ENCODE measurements at regions not wholly inside any gene's neighbourhood (a gene's known extent, or its start where the extent isn't known, plus 50 kb on each side); places are given as distances from the start of the nearest gene placed in this dataset.

DNA sequence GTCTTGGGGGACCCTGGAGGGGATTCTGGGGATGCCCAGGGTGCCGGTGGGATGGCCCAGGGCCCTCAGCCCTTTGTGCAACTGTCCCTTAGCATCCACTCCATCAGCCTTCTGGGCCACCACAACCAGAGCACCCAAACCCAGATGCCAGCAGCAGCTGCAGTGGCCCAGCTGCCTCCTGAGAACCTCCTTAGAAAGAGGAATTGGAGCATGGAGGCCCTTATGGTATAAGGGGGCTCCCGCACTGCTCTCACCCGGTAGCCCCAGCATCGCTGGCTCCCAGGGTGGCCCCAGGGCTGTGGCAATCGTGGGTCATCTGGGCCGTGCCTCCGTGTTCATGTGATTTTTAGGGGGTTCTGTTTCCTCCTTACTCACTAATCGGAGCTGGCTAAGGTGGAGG, 463.3 kb downstream of the ICE1 start:
- TF ChIP-seq, protein P1, sequence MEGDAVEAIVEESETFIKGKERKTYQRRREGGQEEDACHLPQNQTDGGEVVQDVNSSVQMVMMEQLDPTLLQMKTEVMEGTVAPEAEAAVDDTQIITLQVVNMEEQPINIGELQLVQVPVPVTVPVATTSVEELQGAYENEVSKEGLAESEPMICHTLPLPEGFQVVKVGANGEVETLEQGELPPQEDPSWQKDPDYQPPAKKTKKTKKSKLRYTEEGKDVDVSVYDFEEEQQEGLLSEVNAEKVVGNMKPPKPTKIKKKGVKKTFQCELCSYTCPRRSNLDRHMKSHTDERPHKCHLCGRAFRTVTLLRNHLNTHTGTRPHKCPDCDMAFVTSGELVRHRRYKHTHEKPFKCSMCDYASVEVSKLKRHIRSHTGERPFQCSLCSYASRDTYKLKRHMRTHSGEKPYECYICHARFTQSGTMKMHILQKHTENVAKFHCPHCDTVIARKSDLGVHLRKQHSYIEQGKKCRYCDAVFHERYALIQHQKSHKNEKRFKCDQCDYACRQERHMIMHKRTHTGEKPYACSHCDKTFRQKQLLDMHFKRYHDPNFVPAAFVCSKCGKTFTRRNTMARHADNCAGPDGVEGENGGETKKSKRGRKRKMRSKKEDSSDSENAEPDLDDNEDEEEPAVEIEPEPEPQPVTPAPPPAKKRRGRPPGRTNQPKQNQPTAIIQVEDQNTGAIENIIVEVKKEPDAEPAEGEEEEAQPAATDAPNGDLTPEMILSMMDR (IDR thresholded peaks at IDR 0.05; ENCODE audit: unreplicated experiment) = no peak
- Mint-ChIP-seq H3K27ac (no peak overlapping the region), H3K9me3 (no peaks in the 10 kb centered on the region), H3K4me3 (no peak overlapping the region), H3K4me1 (peaks cover 34% of the 10 kb centered on the region), H3K36me3 (no peaks in the 10 kb centered on the region), H3K27me3 (ENCODE audit: low read depth) (peaks cover 30% of the 10 kb centered on the region)
- DNase-seq (ENCODE audit: low spot score in 2 of 2, unreplicated experiment in 2 of 2) = no peak

- no peaks in the 10 kb centered on the region for H3K9me3 Mint-ChIP-seq
These were observed 462.1 kb downstream of the ICE1 start for GRCh38 chr5:5884593-5884992.

DNA sequence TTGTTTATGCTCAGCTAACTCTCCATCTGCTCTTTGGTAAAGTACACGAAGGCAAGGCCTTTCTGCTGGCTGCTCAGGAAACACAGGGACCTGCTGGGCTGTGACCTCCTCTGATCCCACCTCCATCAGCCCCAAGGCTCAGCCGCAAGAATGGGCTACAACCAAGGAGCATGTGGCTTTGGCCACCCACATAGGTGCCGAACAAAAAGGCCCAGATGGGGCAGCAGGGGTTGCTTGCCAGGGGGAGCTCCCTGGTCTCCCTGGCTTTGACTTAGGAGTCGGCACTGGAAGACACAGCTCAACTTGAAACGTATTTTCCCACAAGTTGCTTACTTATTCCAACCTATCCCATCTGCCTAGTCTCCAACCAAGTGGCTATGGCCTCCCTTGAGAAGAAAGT, 461.1 kb downstream of the ICE1 start:
- Mint-ChIP-seq H3K27me3 (ENCODE audit: low read depth) (peaks cover 33% of the 10 kb centered on the region), H3K4me1 (peaks cover 20% of the 10 kb centered on the region), H3K27ac (no peak overlapping the region), H3K36me3 (peaks cover 2% of the 10 kb centered on the region), H3K9me3 (peaks cover 4% of the 10 kb centered on the region), H3K4me3 (no peak overlapping the region)
- DNase-seq (ENCODE audit: low spot score in 2 of 2, unreplicated experiment in 2 of 2) = no peak
- TF ChIP-seq, protein P1 (IDR thresholded peaks at IDR 0.05; ENCODE audit: unreplicated experiment) = no peak

More at GRCh38 chr5:5884593-5884992, 462.1 kb downstream of the ICE1 start:
- no peak overlapping the region for H3K4me3 Mint-ChIP-seq
- H3K4me1 Mint-ChIP-seq = peaks cover 27% of the 10 kb centered on the region
- no peak for DNase-seq (ENCODE audit: low spot score in 2 of 2, unreplicated experiment in 2 of 2)
- no peaks in the 10 kb centered on the region for H3K36me3 Mint-ChIP-seq
- peaks cover 33% of the 10 kb centered on the region for H3K27me3 Mint-ChIP-seq (ENCODE audit: low read depth)
- H3K27ac Mint-ChIP-seq = no peak overlapping the region
- TF ChIP-seq, protein P1 (IDR thresholded peaks at IDR 0.05; ENCODE audit: unreplicated experiment) = no peak

DNA sequence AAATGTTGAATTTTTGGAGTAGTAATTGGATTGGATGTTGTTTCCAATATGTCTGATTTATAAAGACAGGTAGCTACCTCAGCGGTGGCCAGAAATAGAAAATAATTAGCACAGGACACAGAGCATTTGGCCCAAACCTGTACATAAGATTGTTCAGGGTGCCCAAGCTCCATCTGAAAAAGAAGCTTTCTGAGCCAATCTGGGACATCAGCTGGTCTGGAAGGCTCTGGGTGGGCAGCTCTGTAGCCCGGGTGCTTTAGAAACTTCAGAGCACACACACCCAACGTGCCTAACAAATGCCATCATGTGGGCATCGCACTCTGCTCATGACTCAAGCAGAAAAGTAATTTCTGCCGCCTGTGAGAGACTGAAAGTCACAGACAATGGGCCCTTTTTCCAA, 460.7 kb downstream of the ICE1 start:
- H3K9me3 Mint-ChIP-seq = peaks cover 7% of the 10 kb centered on the region
- H3K27ac Mint-ChIP-seq = no peak overlapping the region
- H3K27me3 Mint-ChIP-seq (ENCODE audit: low read depth) = peaks cover 33% of the 10 kb centered on the region
- H3K4me1 Mint-ChIP-seq = peaks cover 16% of the 10 kb centered on the region
- no peak overlapping the region for H3K4me3 Mint-ChIP-seq
- TF ChIP-seq, protein P1 (IDR thresholded peaks at IDR 0.05; ENCODE audit: unreplicated experiment) = no peak
- H3K36me3 Mint-ChIP-seq = peaks cover 2% of the 10 kb centered on the region
- DNase-seq (ENCODE audit: low spot score in 2 of 2, unreplicated experiment in 2 of 2) = no peak

GRCh38 chr5:5882706-5883105, 460.2 kb downstream of the ICE1 start:
- Mint-ChIP-seq H3K9me3 (peaks cover 11% of the 10 kb centered on the region), H3K4me3 (no peak overlapping the region), H3K27me3 (ENCODE audit: low read depth) (peaks cover 32% of the 10 kb centered on the region), H3K27ac (no peak overlapping the region), H3K4me1 (peaks cover 12% of the 10 kb centered on the region), H3K36me3 (peaks cover 2% of the 10 kb centered on the region)
- TF ChIP-seq, protein P1 (IDR thresholded peaks at IDR 0.05; ENCODE audit: unreplicated experiment) = no peak
- DNase-seq (ENCODE audit: low spot score in 2 of 2, unreplicated experiment in 2 of 2) = no peak

GRCh38 chr5:5881294-5881693, 458.8 kb downstream of the ICE1 start:
- no peak overlapping the region for H3K27ac Mint-ChIP-seq
- TF ChIP-seq, protein P1 (IDR thresholded peaks at IDR 0.05; ENCODE audit: unreplicated experiment) = no peak
- no peak overlapping the region for H3K4me3 Mint-ChIP-seq
- H3K9me3 Mint-ChIP-seq = peaks cover 13% of the 10 kb centered on the region
- peaks cover 38% of the 10 kb centered on the region for H3K27me3 Mint-ChIP-seq (ENCODE audit: low read depth)
- DNase-seq (ENCODE audit: low spot score in 2 of 2, unreplicated experiment in 2 of 2) = no peak
- H3K4me1 Mint-ChIP-seq = peaks cover 6% of the 10 kb centered on the region
- H3K36me3 Mint-ChIP-seq = peaks cover 2% of the 10 kb centered on the region

Measured in mesothelial cell of epicardium (in vitro differentiated cells).